Ecto neural progenitor cell (in vitro differentiated cells): ENCODE measurements at regions not wholly inside any gene's neighbourhood (a gene's known extent, or its start where the extent isn't known, plus 50 kb on each side); places are given as distances from the start of the nearest gene placed in this dataset.
A peak's percentile ranks its signal among the peaks of the same experiment; 100 is the strongest.

Experiments
- DNase-seq: peaks from one replicate; pipeline ENCODE4 v3.0.0-alpha.2; 2018; ENCODE audit warnings: low spot score

- no peak for DNase-seq
These were observed 482.3 kb downstream of the ANKRD50 start for GRCh38 chr4:124230268-124230667.

GRCh38 chr4:124234771-124235170 lies 477.8 kb downstream of the ANKRD50 start:
- no peak for DNase-seq

GRCh38 chr4:124243671-124244366 lies 468.7 kb downstream of the ANKRD50 start:
- no peak for DNase-seq

- no peak for DNase-seq
These were observed 459.5 kb downstream of the ANKRD50 start for GRCh38 chr4:124253080-124253479.

- peak; percentile 61 for DNase-seq
These were observed 450.0 kb downstream of the ANKRD50 start for GRCh38 chr4:124262211-124263179.

- DNase-seq, result no peak
These were observed 446.8 kb downstream of the ANKRD50 start for GRCh38 chr4:124265701-124266100.

- no peak for DNase-seq
These were observed 445.8 kb downstream of the ANKRD50 start for GRCh38 chr4:124266721-124267120.

GRCh38 chr4:124276461-124276860 lies 436.1 kb downstream of the ANKRD50 start:
- DNase-seq, result no peak

- DNase-seq, result no peak
These were observed 434.8 kb downstream of the ANKRD50 start for GRCh38 chr4:124277691-124278090.

GRCh38 chr4:124278477-124278876 lies 434.1 kb downstream of the ANKRD50 start:
- DNase-seq, result no peak

GRCh38 chr4:124279741-124280140 lies 432.8 kb downstream of the ANKRD50 start:
- DNase-seq, result no peak

- no peak for DNase-seq
These were observed 430.1 kb downstream of the ANKRD50 start for GRCh38 chr4:124282301-124282898.

- DNase-seq, result no peak
These were observed 423.6 kb downstream of the ANKRD50 start for GRCh38 chr4:124288706-124289486.

GRCh38 chr4:124290678-124291077 lies 421.9 kb downstream of the ANKRD50 start:
- no peak for DNase-seq

GRCh38 chr4:124295413-124295812 lies 417.1 kb downstream of the ANKRD50 start:
- DNase-seq, result no peak

GRCh38 chr4:124304941-124305340 lies 407.6 kb downstream of the ANKRD50 start:
- DNase-seq, result no peak

GRCh38 chr4:124306352-124306751 lies 406.2 kb downstream of the ANKRD50 start:
- DNase-seq, result no peak

- DNase-seq, result no peak
These were observed 405.4 kb downstream of the ANKRD50 start for GRCh38 chr4:124307143-124307542.

GRCh38 chr4:124318292-124318691 lies 394.2 kb downstream of the ANKRD50 start:
- DNase-seq, result no peak

- DNase-seq, result no peak
These were observed 391.2 kb downstream of the ANKRD50 start for GRCh38 chr4:124321364-124321763.

GRCh38 chr4:124322234-124323065 lies 390.1 kb downstream of the ANKRD50 start:
- DNase-seq, result no peak
